Spleen (tissue), 7 donors: ENCODE measurements at regions not wholly inside any gene's neighbourhood (a gene's known extent, or its start where the extent isn't known, plus 50 kb on each side); places are given as distances from the start of the nearest gene placed in this dataset.

Experiments
- CTCF ChIP-seq, 11 experiments: fragments of 200-600 bp in 7 of 11; fragments of 450-650 bp in 4 of 11; sonication (generic) in 4 of 11; IDR thresholded peaks in 8 of 11; conservative IDR thresholded peaks in 3 of 11; 1 replicate in 7 of 11; 2 replicates in 4 of 11; pipeline versions ENCODE4 v1.4.0 to v1.8.0; 2016 to 2021; ENCODE audit warnings: antibody characterized with exemption in 11 of 11, inconsistent platforms in 4 of 11, mild to moderate bottlenecking in 1 of 11
- POLR2A ChIP-seq, 3 donors: fragments of 450-650 bp; IDR thresholded peaks; one replicate each; pipeline ENCODE4 v1.5.1; 2017; ENCODE audit warnings: antibody characterized with exemption in 3 of 3, mild to moderate bottlenecking in 1 of 3
- POLR2AphosphoS5 ChIP-seq, 3 donors: sonication (generic); formaldehyde crosslinking; IDR thresholded peaks; one replicate each; pipeline ENCODE4 v1.5.1; 2017; ENCODE audit warnings: antibody characterized with exemption in 3 of 3
- donor health status: DM: no; HTN: no; CAD: no; lungs with moderate emphysema.
- donor health status: DM: no; HTN: no; CAD: no.
- donor health status: DM: no; HTN: no; CAD: no.

GRCh38 chr17:72590882-72591281 is 470.1 kb downstream of the SOX9 start:
- TF ChIP-seq CTCF (IDR thresholded peaks at IDR 0.05 in 8 of 11, conservative IDR thresholded peaks at IDR 0.05 in 3 of 11) (no peak), POLR2AphosphoS5 (IDR thresholded peaks at IDR 0.05) (no peak), POLR2A (IDR thresholded peaks at IDR 0.05) (no peak)
